Testis (tissue), 2 donors: ENCODE measurements at regions not wholly inside any gene's neighbourhood (a gene's known extent, or its start where the extent isn't known, plus 50 kb on each side); places are given as distances from the start of the nearest gene placed in this dataset.
A peak's percentile ranks its signal among the peaks of the same experiment; 100 is the strongest.

Experiments used
- DNase-seq: peaks from one replicate; pipeline ENCODE4 v3.0.0-alpha.2; 2019
- H3K27ac ChIP-seq, 2 donors: fragments of 200-600 bp; sonication (generic); one replicate each; pipeline ENCODE4 v1.5.1; 2019
- H3K27me3 ChIP-seq: fragments of 200-600 bp; sonication (generic); one replicate; pipeline ENCODE4 v1.5.1; 2019
- H3K36me3 ChIP-seq: fragments of 200-600 bp; sonication (generic); one replicate; pipeline ENCODE4 v1.5.1; 2017; ENCODE audit warnings: low read depth; ENCODE audit errors: missing control alignments
- H3K4me1 ChIP-seq: fragments of 200-600 bp; sonication (generic); one replicate; pipeline ENCODE4 v1.5.1; 2019
- H3K4me3 ChIP-seq, 2 donors: fragments of 200-600 bp; sonication (generic); one replicate each; pipeline ENCODE4 v1.5.1; 2017 to 2019
- H3K9me3 ChIP-seq: fragments of 200-600 bp; sonication (generic); one replicate; pipeline ENCODE4 v1.5.1; 2017
- POLR2A ChIP-seq: fragments of 450-650 bp; IDR thresholded peaks from one replicate; pipeline ENCODE4 v1.6.1; 2017; ENCODE audit warnings: antibody characterized with exemption, mild to moderate bottlenecking, moderate library complexity
- WGBS, 2 donors: methylation state at CpG; one replicate each; pipeline ENCODE4 v1.1.5; 2018; 5-methylcytosine and 5-hydroxymethylcytosine counted together
- intact Hi-C: fragments of 100-400 bp; cut with DNase I; formaldehyde crosslinking; loops from one replicate; pipeline ENCODE4 v1.15.1; 2023; ENCODE audit warnings: low total_unique reads
- TF ChIP-seq, protein P1 (sequence below), 3 experiments: fragments of 450-650 bp in 2 of 3; fragments of 200-600 bp in 1 of 3; sonication (generic) in 1 of 3; IDR thresholded peaks; one replicate each; pipeline ENCODE4 v1.5.1; 2016 to 2019; ENCODE audit warnings: antibody characterized with exemption in 3 of 3, mild to moderate bottlenecking in 2 of 3, moderate library complexity in 1 of 3

DNA sequence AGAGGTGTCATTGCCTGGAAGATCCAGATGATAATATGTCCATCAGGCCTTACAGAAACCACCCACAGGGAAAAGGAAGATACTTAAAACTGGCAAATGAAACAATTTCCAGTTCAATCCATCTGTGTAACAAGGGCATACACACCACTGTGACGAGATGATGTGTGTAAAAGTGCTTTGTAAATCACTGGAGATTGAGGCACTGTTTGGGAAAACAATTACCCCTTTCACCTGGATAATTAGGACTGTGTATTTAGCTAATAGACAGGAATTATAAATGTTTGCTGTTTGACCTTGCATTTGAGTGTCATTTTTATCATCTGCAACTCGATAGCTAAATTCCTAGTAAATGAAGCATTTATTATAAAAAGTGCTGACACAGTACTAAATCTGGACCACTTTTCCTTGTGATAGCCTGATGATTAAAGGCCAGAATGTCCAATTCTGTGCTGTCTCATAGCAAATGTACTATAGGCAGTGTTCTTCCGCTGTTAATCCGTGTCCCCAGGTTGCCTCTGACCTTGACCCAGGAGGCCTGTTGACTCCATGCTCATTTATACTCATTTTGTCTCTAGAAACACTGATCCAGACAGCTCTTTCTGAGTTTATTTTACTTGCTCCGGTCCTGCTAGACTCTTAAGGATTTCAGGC, 105.8 kb downstream of the LACC1 start:
- no peak overlapping the region for H3K4me3 ChIP-seq
- H3K36me3 ChIP-seq: no peaks in the 10 kb centered on the region
- no peaks in the 10 kb centered on the region for H3K27me3 ChIP-seq
- TF ChIP-seq, protein P1, sequence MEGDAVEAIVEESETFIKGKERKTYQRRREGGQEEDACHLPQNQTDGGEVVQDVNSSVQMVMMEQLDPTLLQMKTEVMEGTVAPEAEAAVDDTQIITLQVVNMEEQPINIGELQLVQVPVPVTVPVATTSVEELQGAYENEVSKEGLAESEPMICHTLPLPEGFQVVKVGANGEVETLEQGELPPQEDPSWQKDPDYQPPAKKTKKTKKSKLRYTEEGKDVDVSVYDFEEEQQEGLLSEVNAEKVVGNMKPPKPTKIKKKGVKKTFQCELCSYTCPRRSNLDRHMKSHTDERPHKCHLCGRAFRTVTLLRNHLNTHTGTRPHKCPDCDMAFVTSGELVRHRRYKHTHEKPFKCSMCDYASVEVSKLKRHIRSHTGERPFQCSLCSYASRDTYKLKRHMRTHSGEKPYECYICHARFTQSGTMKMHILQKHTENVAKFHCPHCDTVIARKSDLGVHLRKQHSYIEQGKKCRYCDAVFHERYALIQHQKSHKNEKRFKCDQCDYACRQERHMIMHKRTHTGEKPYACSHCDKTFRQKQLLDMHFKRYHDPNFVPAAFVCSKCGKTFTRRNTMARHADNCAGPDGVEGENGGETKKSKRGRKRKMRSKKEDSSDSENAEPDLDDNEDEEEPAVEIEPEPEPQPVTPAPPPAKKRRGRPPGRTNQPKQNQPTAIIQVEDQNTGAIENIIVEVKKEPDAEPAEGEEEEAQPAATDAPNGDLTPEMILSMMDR (IDR thresholded peaks at IDR 0.05): no peak
- TF ChIP-seq POLR2A: no peak
- DNase-seq: no peak
- peak overlapping the region; percentile 6 to 18 for H3K27ac ChIP-seq
- peaks cover 15% of the 10 kb centered on the region for H3K4me1 ChIP-seq
- no peaks in the 10 kb centered on the region for H3K9me3 ChIP-seq
- WGBS, 2 donors: 36 to 55% methylated on average over 5 of the region's 5 CpGs
- intact Hi-C loops: no loop called here

DNA sequence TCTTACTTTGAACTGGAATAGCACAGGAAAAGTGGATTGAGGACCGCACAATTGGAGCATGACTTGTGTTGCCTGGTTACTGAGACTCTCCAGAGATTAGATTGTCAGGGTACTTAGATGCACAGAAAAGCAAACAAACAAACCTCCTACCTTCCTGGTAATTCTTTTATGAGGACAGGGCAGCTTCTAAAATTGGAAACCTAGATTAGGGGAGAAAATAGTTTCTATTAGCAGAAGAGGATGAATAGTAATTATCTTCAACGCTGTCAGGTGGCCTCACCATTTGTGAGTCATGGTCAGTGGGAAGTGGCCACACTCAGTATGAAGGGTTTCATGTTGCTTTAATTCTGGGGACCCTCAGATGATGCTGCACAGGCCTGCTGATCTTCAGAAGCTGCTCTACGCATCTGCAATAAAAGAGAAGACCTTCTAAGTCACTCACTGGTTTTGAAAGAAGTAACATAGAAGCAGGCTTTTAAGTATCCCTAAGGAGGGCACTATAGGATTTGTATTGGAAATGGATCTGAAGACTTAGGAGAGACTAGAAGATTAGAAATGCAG, 106.8 kb downstream of the LACC1 start:
- no peak for DNase-seq
- Histone ChIP-seq H3K27ac (peak overlapping the region; percentile 6 to 18), H3K27me3 (no peaks in the 10 kb centered on the region), H3K4me3 (no peak overlapping the region), H3K36me3 (no peaks in the 10 kb centered on the region), H3K9me3 (no peaks in the 10 kb centered on the region), H3K4me1 (peaks cover 15% of the 10 kb centered on the region)
- no peak for TF ChIP-seq POLR2A
- TF ChIP-seq, protein P1 (IDR thresholded peaks at IDR 0.05): no peak
- intact Hi-C loops: no loop called here
- WGBS, 2 donors: 52 to 54% methylated on average over 3 of the region's 3 CpGs

DNA sequence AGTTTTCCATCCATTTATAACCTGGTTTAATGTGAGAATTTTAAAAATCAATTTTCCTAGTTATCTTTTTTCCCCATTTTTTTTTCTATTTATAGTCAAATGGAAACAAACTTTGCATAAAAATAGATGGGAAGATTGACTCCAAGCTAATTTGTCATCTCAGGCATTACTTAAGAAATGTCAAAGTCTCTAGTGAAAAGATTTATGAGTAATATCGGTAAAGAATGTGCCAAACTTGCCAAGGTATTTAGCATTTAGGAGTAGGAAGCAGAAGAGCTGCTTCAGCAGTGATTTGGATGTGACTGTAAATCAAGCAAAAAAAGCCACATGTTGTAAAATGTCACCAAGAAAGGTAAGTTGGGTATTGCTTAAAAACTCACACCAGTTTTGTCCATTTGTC, 108.6 kb downstream of the LACC1 start:
- intact Hi-C loops: no loop called here
- WGBS, 2 donors: 75 to 85% methylated on average over 1 of the region's 1 CpG
- no peaks in the 10 kb centered on the region for H3K36me3 ChIP-seq
- no peak overlapping the region for H3K27ac ChIP-seq
- peaks cover 15% of the 10 kb centered on the region for H3K4me1 ChIP-seq
- H3K9me3 ChIP-seq: no peaks in the 10 kb centered on the region
- no peak for DNase-seq
- no peak overlapping the region for H3K4me3 ChIP-seq
- TF ChIP-seq POLR2A: no peak
- TF ChIP-seq, protein P1 (IDR thresholded peaks at IDR 0.05): no peak
- H3K27me3 ChIP-seq: no peaks in the 10 kb centered on the region

DNA sequence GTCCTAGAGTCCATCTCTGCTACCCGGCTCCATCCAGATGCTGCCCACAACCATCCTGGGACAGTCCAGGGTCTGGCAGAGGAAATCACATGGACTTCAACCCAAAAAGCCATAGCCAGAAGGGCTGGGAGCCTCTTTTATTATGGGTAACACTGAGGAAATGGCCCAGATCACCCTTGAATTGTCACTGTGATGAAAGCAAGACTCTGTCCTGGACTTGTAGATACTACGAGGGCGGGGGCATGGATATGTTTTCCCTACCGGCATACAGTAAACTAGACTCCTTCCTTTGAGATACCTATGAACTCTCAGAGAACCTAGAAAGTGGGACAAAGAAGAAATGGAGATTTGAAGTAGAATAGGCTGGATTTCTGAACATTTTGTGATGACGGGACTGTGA, 110.3 kb downstream of the LACC1 start:
- intact Hi-C loops: no loop called here
- Histone ChIP-seq H3K27ac (no peak overlapping the region), H3K27me3 (no peaks in the 10 kb centered on the region), H3K9me3 (no peaks in the 10 kb centered on the region), H3K4me3 (no peak overlapping the region), H3K4me1 (peaks cover 15% of the 10 kb centered on the region), H3K36me3 (no peaks in the 10 kb centered on the region)
- 82 to 94% methylated on average over 5 of the region's 5 CpGs for whole genome bisulfite sequencing, 2 donors
- DNase-seq: no peak
- TF ChIP-seq POLR2A: no peak
- TF ChIP-seq, protein P1 (IDR thresholded peaks at IDR 0.05): no peak

DNA sequence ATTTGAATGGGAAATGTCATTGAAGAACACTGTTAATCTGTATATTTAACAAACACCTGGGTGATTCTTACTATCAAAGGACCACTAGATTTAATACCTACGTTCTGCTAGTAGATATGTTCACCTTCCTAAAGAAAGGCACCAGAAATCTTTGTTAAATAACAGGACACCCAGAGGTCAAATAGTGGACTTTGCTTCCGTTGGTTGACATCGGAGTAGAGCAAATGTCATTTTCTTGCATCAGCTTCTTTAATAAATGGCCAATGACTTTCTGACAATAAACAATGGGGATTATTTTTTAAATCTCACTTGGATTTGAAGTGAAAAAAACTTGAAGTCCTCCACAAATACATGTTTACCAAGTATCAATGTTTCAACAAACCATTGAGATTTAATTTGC, 111.1 kb downstream of the LACC1 start:
- no peaks in the 10 kb centered on the region for H3K27me3 ChIP-seq
- no peaks in the 10 kb centered on the region for H3K36me3 ChIP-seq
- TF ChIP-seq, protein P1 (IDR thresholded peaks at IDR 0.05): no peak
- no peak for TF ChIP-seq POLR2A
- no peak for DNase-seq
- H3K27ac ChIP-seq: no peak overlapping the region
- H3K4me3 ChIP-seq: no peak overlapping the region
- intact Hi-C loops: no loop called here
- peaks cover 18% of the 10 kb centered on the region for H3K4me1 ChIP-seq
- H3K9me3 ChIP-seq: no peaks in the 10 kb centered on the region
- WGBS, 2 donors: 88 to 91% methylated on average over 3 of the region's 3 CpGs
